ENCODE measurements at regions not wholly inside any gene's neighbourhood (a gene's known extent, or its start where the extent isn't known, plus 50 kb on each side); places are given as distances from the start of the nearest gene placed in this dataset.

- H3K36me3 Mint-ChIP-seq = no peaks in the 10 kb centered on the region
- no peak overlapping the region for H3K4me3 Mint-ChIP-seq
- no peak overlapping the region for H3K4me3 ChIP-seq (ENCODE audit: control insufficient read depth in 1 of 2, extremely low read depth in 1 of 2, low read length in 1 of 2)
- no CpG with 5 or more reads among the region's 1 CpG for WGBS (ENCODE audit: insufficient coverage)
- ChIA-PET CTCF (no interaction called here), POLR2A (no interaction called here)
- no peaks in the 10 kb centered on the region for H3K4me1 ChIP-seq (ENCODE audit: control insufficient read depth in 1 of 2, extremely low read depth in 1 of 2, insufficient read depth in 2 of 2, low read length in 2 of 2)
- no peak overlapping the region for H3K27ac Mint-ChIP-seq
- no peak for DNase-seq
- peaks cover 0 to 3% (median 0%) of the 10 kb centered on the region in 3 donors for H3K9me3 Mint-ChIP-seq
- H3K9me3 ChIP-seq = no peaks in the 10 kb centered on the region
- no peaks in the 10 kb centered on the region for H3K36me3 ChIP-seq (ENCODE audit: control insufficient read depth in 2 of 2, extremely low read depth in 1 of 2, insufficient read depth in 1 of 2, low read length in 1 of 2)
- H3K27me3 Mint-ChIP-seq = no peaks in the 10 kb centered on the region
- H3K27me3 ChIP-seq (replicated peaks in 1 of 2; ENCODE audit: control insufficient read depth in 2 of 2, extremely low read depth in 1 of 2, insufficient read depth in 2 of 2, low read length in 1 of 2) = no peaks in the 10 kb centered on the region
- no peaks in the 10 kb centered on the region for H3K4me1 Mint-ChIP-seq
- no peak overlapping the region for H3K27ac ChIP-seq (ENCODE audit: low read length)
- no peak for ATAC-seq (replicated peaks in 1 of 4)
Measured at GRCh38 chr2:124967325-124967724, 942.2 kb downstream of the CNTNAP5 start.

- ChIA-PET CTCF (no interaction called here), POLR2A (no interaction called here)
- Mint-ChIP-seq H3K36me3 (no peaks in the 10 kb centered on the region), H3K27me3 (no peaks in the 10 kb centered on the region), H3K4me3 (no peak overlapping the region), H3K4me1 (no peaks in the 10 kb centered on the region), H3K9me3 (peaks cover 2 to 5% (median 3%) of the 10 kb centered on the region in 3 donors), H3K27ac (no peak overlapping the region)
- no peaks in the 10 kb centered on the region for H3K4me1 ChIP-seq (ENCODE audit: control insufficient read depth in 1 of 2, extremely low read depth in 1 of 2, insufficient read depth in 2 of 2, low read length in 2 of 2)
- WGBS (ENCODE audit: insufficient coverage) = 100% methylated on average over 1 of the region's 2 CpGs
- DNase-seq (no peak), ATAC-seq (replicated peaks in 1 of 4) (no peak)
- no peak overlapping the region for H3K27ac ChIP-seq (ENCODE audit: low read length)
- H3K36me3 ChIP-seq (ENCODE audit: control insufficient read depth in 2 of 2, extremely low read depth in 1 of 2, insufficient read depth in 1 of 2, low read length in 1 of 2) = no peaks in the 10 kb centered on the region
- no peak overlapping the region for H3K4me3 ChIP-seq (ENCODE audit: control insufficient read depth in 1 of 2, extremely low read depth in 1 of 2, low read length in 1 of 2)
- H3K9me3 ChIP-seq = no peaks in the 10 kb centered on the region
- H3K27me3 ChIP-seq (replicated peaks in 1 of 2; ENCODE audit: control insufficient read depth in 2 of 2, extremely low read depth in 1 of 2, insufficient read depth in 2 of 2, low read length in 1 of 2) = no peaks in the 10 kb centered on the region
Measured at GRCh38 chr2:124970030-124970429, 944.9 kb downstream of the CNTNAP5 start.

- peaks cover 4 to 9% (median 5%) of the 10 kb centered on the region in 3 donors for H3K9me3 Mint-ChIP-seq
- CTCF ChIA-PET = no interaction called here
Measured at GRCh38 chr2:124973396-124973795, 948.3 kb downstream of the CNTNAP5 start.

GRCh38 chr2:124975224-124975623, 950.1 kb downstream of the CNTNAP5 start:
- Mint-ChIP-seq H3K4me3 (no peak overlapping the region), H3K36me3 (no peaks in the 10 kb centered on the region)
- POLR2A ChIA-PET = no interaction called here

More at GRCh38 chr2:124973396-124973795, 948.3 kb downstream of the CNTNAP5 start:
- Histone ChIP-seq H3K9me3 (no peaks in the 10 kb centered on the region), H3K27me3 (replicated peaks in 1 of 2; ENCODE audit: control insufficient read depth in 2 of 2, extremely low read depth in 1 of 2, insufficient read depth in 2 of 2, low read length in 1 of 2) (no peaks in the 10 kb centered on the region), H3K27ac (ENCODE audit: low read length) (no peak overlapping the region), H3K4me1 (ENCODE audit: control insufficient read depth in 1 of 2, extremely low read depth in 1 of 2, insufficient read depth in 2 of 2, low read length in 2 of 2) (no peaks in the 10 kb centered on the region), H3K36me3 (ENCODE audit: control insufficient read depth in 2 of 2, extremely low read depth in 1 of 2, insufficient read depth in 1 of 2, low read length in 1 of 2) (no peaks in the 10 kb centered on the region), H3K4me3 (ENCODE audit: control insufficient read depth in 1 of 2, extremely low read depth in 1 of 2, low read length in 1 of 2) (no peak overlapping the region)
- DNase-seq = no peak
- no peak overlapping the region for H3K4me3 Mint-ChIP-seq
- no CpG with 5 or more reads among the region's 1 CpG for WGBS (ENCODE audit: insufficient coverage)
- no peaks in the 10 kb centered on the region for H3K36me3 Mint-ChIP-seq
- H3K4me1 Mint-ChIP-seq = no peaks in the 10 kb centered on the region
- no peak for ATAC-seq (replicated peaks in 1 of 4)
- H3K27ac Mint-ChIP-seq = no peak overlapping the region
- POLR2A ChIA-PET = no interaction called here
- no peaks in the 10 kb centered on the region for H3K27me3 Mint-ChIP-seq

GRCh38 chr2:124975648-124976047, 950.6 kb downstream of the CNTNAP5 start:
- Mint-ChIP-seq H3K27ac (no peak overlapping the region), H3K27me3 (no peaks in the 10 kb centered on the region), H3K9me3 (peaks cover 4 to 6% (median 5%) of the 10 kb centered on the region in 3 donors), H3K36me3 (no peaks in the 10 kb centered on the region), H3K4me3 (no peak overlapping the region), H3K4me1 (no peaks in the 10 kb centered on the region)
- no peaks in the 10 kb centered on the region for H3K27me3 ChIP-seq (replicated peaks in 1 of 2; ENCODE audit: control insufficient read depth in 2 of 2, extremely low read depth in 1 of 2, insufficient read depth in 2 of 2, low read length in 1 of 2)
- CTCF ChIA-PET = interaction anchor here in 1 of 2 donors (0.6 kb wide), 1 partner anchor 107 kb away, joined by 7 read pairs; no protein-coding TSS in a partner anchor
- no peak for ATAC-seq (replicated peaks in 1 of 4)
- WGBS (ENCODE audit: insufficient coverage) = no CpG with 5 or more reads among the region's 2 CpGs
- H3K9me3 ChIP-seq = no peaks in the 10 kb centered on the region
- DNase-seq = no peak
- H3K4me1 ChIP-seq (ENCODE audit: control insufficient read depth in 1 of 2, extremely low read depth in 1 of 2, insufficient read depth in 2 of 2, low read length in 2 of 2) = no peaks in the 10 kb centered on the region
- POLR2A ChIA-PET = no interaction called here
- no peaks in the 10 kb centered on the region for H3K36me3 ChIP-seq (ENCODE audit: control insufficient read depth in 2 of 2, extremely low read depth in 1 of 2, insufficient read depth in 1 of 2, low read length in 1 of 2)
- no peak overlapping the region for H3K4me3 ChIP-seq (ENCODE audit: control insufficient read depth in 1 of 2, extremely low read depth in 1 of 2, low read length in 1 of 2)
- no peak overlapping the region for H3K27ac ChIP-seq (ENCODE audit: low read length)

More at GRCh38 chr2:124975224-124975623, 950.1 kb downstream of the CNTNAP5 start:
- DNase-seq = no peak
- Histone ChIP-seq H3K4me1 (ENCODE audit: control insufficient read depth in 1 of 2, extremely low read depth in 1 of 2, insufficient read depth in 2 of 2, low read length in 2 of 2) (no peaks in the 10 kb centered on the region), H3K27ac (ENCODE audit: low read length) (no peak overlapping the region), H3K9me3 (no peaks in the 10 kb centered on the region), H3K4me3 (ENCODE audit: control insufficient read depth in 1 of 2, extremely low read depth in 1 of 2, low read length in 1 of 2) (no peak overlapping the region), H3K36me3 (ENCODE audit: control insufficient read depth in 2 of 2, extremely low read depth in 1 of 2, insufficient read depth in 1 of 2, low read length in 1 of 2) (no peaks in the 10 kb centered on the region), H3K27me3 (replicated peaks in 1 of 2; ENCODE audit: control insufficient read depth in 2 of 2, extremely low read depth in 1 of 2, insufficient read depth in 2 of 2, low read length in 1 of 2) (no peaks in the 10 kb centered on the region)
- Mint-ChIP-seq H3K4me1 (no peaks in the 10 kb centered on the region), H3K27ac (no peak overlapping the region), H3K27me3 (no peaks in the 10 kb centered on the region), H3K9me3 (peaks cover 4 to 6% (median 5%) of the 10 kb centered on the region in 3 donors)
- WGBS (ENCODE audit: insufficient coverage) = 65% methylated on average over 2 of the region's 3 CpGs
- CTCF ChIA-PET = interaction anchor here in 1 of 2 donors (0.6 kb wide), 1 partner anchor 108 kb away, joined by 7 read pairs; no protein-coding TSS in a partner anchor
- no peak for ATAC-seq (replicated peaks in 1 of 4)

- CTCF ChIA-PET = no interaction called here
- H3K27me3 Mint-ChIP-seq = no peaks in the 10 kb centered on the region
- H3K9me3 Mint-ChIP-seq = peaks cover 0 to 6% (median 4%) of the 10 kb centered on the region in 3 donors
- no CpG with 5 or more reads among the region's 3 CpGs for WGBS (ENCODE audit: insufficient coverage)
- DNase-seq = no peak
- Histone ChIP-seq H3K27me3 (replicated peaks in 1 of 2; ENCODE audit: control insufficient read depth in 2 of 2, extremely low read depth in 1 of 2, insufficient read depth in 2 of 2, low read length in 1 of 2) (no peaks in the 10 kb centered on the region), H3K36me3 (ENCODE audit: control insufficient read depth in 2 of 2, extremely low read depth in 1 of 2, insufficient read depth in 1 of 2, low read length in 1 of 2) (no peaks in the 10 kb centered on the region), H3K4me3 (ENCODE audit: control insufficient read depth in 1 of 2, extremely low read depth in 1 of 2, low read length in 1 of 2) (no peak overlapping the region), H3K9me3 (no peaks in the 10 kb centered on the region), H3K27ac (ENCODE audit: low read length) (no peak overlapping the region), H3K4me1 (ENCODE audit: control insufficient read depth in 1 of 2, extremely low read depth in 1 of 2, insufficient read depth in 2 of 2, low read length in 2 of 2) (no peaks in the 10 kb centered on the region)
- POLR2A ChIA-PET = no interaction called here
- ATAC-seq (replicated peaks in 1 of 4) = no peak
- no peaks in the 10 kb centered on the region for H3K4me1 Mint-ChIP-seq
- no peaks in the 10 kb centered on the region for H3K36me3 Mint-ChIP-seq
- H3K27ac Mint-ChIP-seq = no peak overlapping the region
- H3K4me3 Mint-ChIP-seq = no peak overlapping the region
Measured at GRCh38 chr2:124978597-124978996, 953.5 kb downstream of the CNTNAP5 start.

- Mint-ChIP-seq H3K4me1 (no peaks in the 10 kb centered on the region), H3K4me3 (no peak overlapping the region), H3K27me3 (no peaks in the 10 kb centered on the region), H3K9me3 (peaks cover 0 to 4% (median 0%) of the 10 kb centered on the region in 3 donors), H3K36me3 (no peaks in the 10 kb centered on the region), H3K27ac (no peak overlapping the region)
- Histone ChIP-seq H3K4me1 (ENCODE audit: control insufficient read depth in 1 of 2, extremely low read depth in 1 of 2, insufficient read depth in 2 of 2, low read length in 2 of 2) (no peaks in the 10 kb centered on the region), H3K4me3 (ENCODE audit: control insufficient read depth in 1 of 2, extremely low read depth in 1 of 2, low read length in 1 of 2) (no peak overlapping the region), H3K27me3 (replicated peaks in 1 of 2; ENCODE audit: control insufficient read depth in 2 of 2, extremely low read depth in 1 of 2, insufficient read depth in 2 of 2, low read length in 1 of 2) (no peaks in the 10 kb centered on the region), H3K36me3 (ENCODE audit: control insufficient read depth in 2 of 2, extremely low read depth in 1 of 2, insufficient read depth in 1 of 2, low read length in 1 of 2) (no peaks in the 10 kb centered on the region), H3K9me3 (no peaks in the 10 kb centered on the region), H3K27ac (ENCODE audit: low read length) (no peak overlapping the region)
- ChIA-PET POLR2A (no interaction called here), CTCF (no interaction called here)
- DNase-seq (no peak), ATAC-seq (replicated peaks in 1 of 4) (no peak)
Measured at GRCh38 chr2:124983595-124983994, 958.5 kb downstream of the CNTNAP5 start.
